Erythroblast (primary cell): ENCODE measurements at regions not wholly inside any gene's neighbourhood (a gene's known extent, or its start where the extent isn't known, plus 50 kb on each side); places are given as distances from the start of the nearest gene placed in this dataset.
"Not testable (repeated sequence)": the region's sequence is repeated elsewhere in the genome, so short reads cannot be mapped to it uniquely, and the experiment has no call there.

Experiments used
- DNase-seq, 2 experiments: peaks; one replicate each; lab custom pipeline; 2025; lab: John Stamatoyannopoulos, UW
- GATA1 ChIP-seq: IDR thresholded peaks from 2 replicates; pipeline ENCODE4 v1.6.1; 2011; ENCODE audit warnings: low read depth, mild to moderate bottlenecking, control low read depth, low read length, moderate library complexity
- POLR2A ChIP-seq: IDR thresholded peaks from 2 replicates; pipeline ENCODE4 v1.6.1; 2011; ENCODE audit warnings: mild to moderate bottlenecking, low read length

GRCh38 chr1:204014336-204014735 lies 58.6 kb upstream of the SOX13 start:
- DNase-seq = no peak
- TF ChIP-seq GATA1 (no peak), POLR2A (no peak)

GRCh38 chr1:204014961-204015360 lies 58.0 kb upstream of the SOX13 start:
- DNase-seq = not testable (repeated sequence)

GRCh38 chr1:204017032-204017431 lies 55.9 kb upstream of the SOX13 start:
- DNase-seq = no peak
- TF ChIP-seq GATA1 (no peak), POLR2A (no peak)

GRCh38 chr1:204018460-204018859 lies 54.5 kb upstream of the SOX13 start:
- TF ChIP-seq GATA1 (no peak), POLR2A (no peak)
- DNase-seq = no peak
